CD4-positive, alpha-beta memory T cell (primary cell): ENCODE measurements at regions not wholly inside any gene's neighbourhood (a gene's known extent, or its start where the extent isn't known, plus 50 kb on each side); places are given as distances from the start of the nearest gene placed in this dataset.
A peak's percentile ranks its signal among the peaks of the same experiment; 100 is the strongest.

Source experiments
- CTCF ChIA-PET: fragments of 350-600 bp; sonication (Branson Sonifier 250); formaldehyde crosslinking; loops from one replicate; lab custom pipeline; 2021; ENCODE audit warnings: inconsistent platforms; ENCODE audit not compliant: partially characterized antibody; lab: Charles Lee
- POLR2A ChIA-PET: fragments of 350-600 bp; sonication (Branson Sonifier 250); formaldehyde crosslinking; loops from one replicate; lab custom pipeline; 2021; ENCODE audit not compliant: partially characterized antibody; lab: Charles Lee
- DNase-seq, 5 donors: peaks; one replicate each; pipeline versions ENCODE4 v3.0.0 to v3.0.0-alpha.2; 2020 to 2022; ENCODE audit warnings: mixed read lengths in 1 of 5
- H3K27ac ChIP-seq: one replicate; pipeline ENCODE4 v1.7.0; 2013; ENCODE audit warnings: low read depth, low read length
- H3K27me3 ChIP-seq: 2 replicates; pipeline ENCODE4 v1.7.0; 2013; ENCODE audit warnings: mild to moderate bottlenecking, low read length, moderate library complexity; ENCODE audit not compliant: insufficient read depth
- H3K36me3 ChIP-seq: 2 replicates; pipeline ENCODE4 v1.7.0; 2013; ENCODE audit warnings: mild to moderate bottlenecking, low read length, moderate library complexity; ENCODE audit not compliant: insufficient read depth
- H3K4me1 ChIP-seq: 2 replicates; pipeline ENCODE4 v1.7.0; 2013; ENCODE audit warnings: mild to moderate bottlenecking, low read length, moderate library complexity; ENCODE audit not compliant: insufficient read depth
- H3K4me3 ChIP-seq, 2 donors: one replicate each; pipeline ENCODE4 v1.7.0; 2013; ENCODE audit warnings: low read length in 2 of 2, mild to moderate bottlenecking in 1 of 2
- H3K9me3 ChIP-seq, 2 donors: one replicate each; pipeline ENCODE4 v1.7.0; 2013; ENCODE audit warnings: low read length in 2 of 2, control low read depth in 1 of 2; ENCODE audit not compliant: control insufficient read depth in 1 of 2
- H3K27ac Mint-ChIP-seq, 7 donors: one replicate each; pipeline ENCODE4 v1.8.0; 2020 to 2021; ENCODE audit warnings: mixed read lengths in 7 of 7, mild to moderate bottlenecking in 6 of 7, inconsistent platforms in 3 of 7, moderate library complexity in 3 of 7
- H3K27me3 Mint-ChIP-seq, 2 donors: one replicate each; pipeline ENCODE4 v1.8.0; 2020 to 2021; ENCODE audit warnings: mixed read lengths in 2 of 2
- H3K36me3 Mint-ChIP-seq, 2 donors: one replicate each; pipeline ENCODE4 v1.8.0; 2020 to 2021; ENCODE audit warnings: mixed read lengths in 2 of 2, inconsistent platforms in 1 of 2, mild to moderate bottlenecking in 1 of 2
- H3K4me1 Mint-ChIP-seq, 4 donors: one replicate each; pipeline ENCODE4 v1.8.0; 2020 to 2021; ENCODE audit warnings: mixed read lengths in 4 of 4, mild to moderate bottlenecking in 1 of 4
- H3K4me3 Mint-ChIP-seq, 8 donors: one replicate each; pipeline ENCODE4 v1.8.0; 2020 to 2021; ENCODE audit warnings: mixed read lengths in 8 of 8, mild to moderate bottlenecking in 7 of 8, moderate library complexity in 6 of 8, inconsistent platforms in 3 of 8
- H3K9me3 Mint-ChIP-seq, 8 donors: one replicate each; pipeline ENCODE4 v1.8.0; 2020 to 2021; ENCODE audit warnings: mixed read lengths in 8 of 8, mild to moderate bottlenecking in 5 of 8, inconsistent platforms in 3 of 8, moderate library complexity in 1 of 8
- intact Hi-C: fragments of 100-400 bp; cut with micrococcal nuclease; formaldehyde crosslinking; loops from one replicate; pipeline ENCODE4 v1.15.1; 2023

DNA sequence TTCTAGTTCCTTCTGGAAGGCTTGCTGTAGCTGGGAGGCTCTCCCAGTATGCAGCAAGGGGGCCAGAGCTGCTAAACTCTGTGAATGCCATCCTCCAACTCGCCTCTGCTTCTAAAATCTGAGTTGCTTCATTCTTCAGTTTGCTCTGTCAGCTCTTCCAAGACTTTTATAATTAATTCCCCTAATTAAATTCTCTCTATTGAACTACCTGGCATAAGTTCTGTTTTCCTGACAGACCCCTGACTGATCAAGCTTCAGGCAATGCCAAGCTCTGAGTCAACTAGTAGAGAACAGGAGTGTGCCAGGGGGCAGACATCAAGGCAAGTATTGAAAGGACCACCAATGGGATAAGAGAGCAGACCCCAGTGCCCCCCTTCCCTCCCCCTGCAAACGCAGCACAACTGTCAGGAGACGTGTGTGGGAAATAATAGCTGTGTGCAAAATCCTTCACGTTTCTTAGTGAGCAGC is 109.3 kb upstream of the TAB2 start:
- peaks cover 0 to 30% (median 16%) of the 10 kb centered on the region in 4 donors for H3K4me1 Mint-ChIP-seq
- POLR2A ChIA-PET = no interaction called here
- Histone ChIP-seq H3K27ac (no peak overlapping the region), H3K4me3 (no peak overlapping the region), H3K9me3 (no peaks in the 10 kb centered on the region), H3K4me1 (peaks cover 43% of the 10 kb centered on the region), H3K27me3 (no peaks in the 10 kb centered on the region), H3K36me3 (no peaks in the 10 kb centered on the region)
- intact Hi-C loops = no loop called here
- H3K4me3 Mint-ChIP-seq = no peak overlapping the region
- H3K27ac Mint-ChIP-seq = peak overlapping the region in 1 of 7 donors; percentile 72
- H3K36me3 Mint-ChIP-seq = peaks cover 0 to 12% of the 10 kb centered on the region in 2 donors
- DNase-seq = no peak
- H3K9me3 Mint-ChIP-seq = peaks cover 0 to 2% (median 0%) of the 10 kb centered on the region in 8 donors
- CTCF ChIA-PET = interaction anchor here (1.0 kb wide), 1 partner anchor 63 kb away, joined by 3 read pairs; no protein-coding TSS in a partner anchor
- no peaks in the 10 kb centered on the region for H3K27me3 Mint-ChIP-seq

DNA sequence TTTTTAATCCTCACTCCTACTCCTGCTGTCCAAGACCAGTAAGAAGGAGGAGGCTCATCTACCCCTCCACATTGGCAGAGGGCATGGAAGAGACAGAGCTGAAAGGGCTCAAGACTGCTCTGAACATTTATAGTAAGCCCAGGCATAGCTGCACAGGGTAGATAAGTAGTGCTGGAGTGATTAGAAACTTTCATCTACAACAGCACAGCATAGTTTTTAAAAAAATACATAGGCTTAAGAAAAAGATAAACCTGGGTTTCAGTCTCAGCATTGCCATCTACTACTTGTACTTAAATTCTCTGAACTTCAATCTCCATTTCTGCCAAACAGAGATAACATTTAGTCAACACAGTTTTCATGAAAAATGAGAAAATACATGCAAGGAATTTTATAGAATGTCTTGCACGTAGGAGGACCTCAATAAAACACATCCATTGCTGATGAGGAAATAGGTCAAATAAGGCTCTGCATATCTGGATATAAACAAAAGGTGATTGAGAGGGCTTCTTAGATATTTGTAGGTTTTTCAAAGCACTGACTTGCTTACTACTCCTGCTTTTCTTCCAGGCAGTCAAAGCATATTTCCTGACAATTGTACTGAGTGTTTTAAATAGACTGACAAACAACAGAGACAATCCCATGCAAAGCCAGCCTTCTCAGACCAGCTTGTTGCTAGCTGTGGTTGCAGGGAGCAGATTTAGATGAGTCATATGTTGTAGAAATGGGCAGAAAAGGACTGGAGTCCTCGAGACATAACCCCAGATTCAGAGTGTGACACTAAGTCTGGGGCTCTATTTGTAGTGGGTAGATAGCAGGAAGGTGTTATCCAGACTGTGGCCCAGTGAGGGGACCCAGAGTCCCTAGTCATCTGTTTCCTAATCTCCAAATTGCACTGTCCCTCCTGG is 107.4 kb upstream of the TAB2 start:
- ChIA-PET POLR2A (interaction anchor here (0.5 kb wide), 1 partner anchor 52 kb away, joined by 3 read pairs; no protein-coding TSS in a partner anchor), CTCF (interaction anchor here (1.2 kb wide), 1 partner anchor 13 kb away, joined by 3 read pairs; no protein-coding TSS in a partner anchor)
- Mint-ChIP-seq H3K4me1 (peaks cover 0 to 26% (median 16%) of the 10 kb centered on the region in 4 donors), H3K4me3 (peak overlapping the region in 5 of 8 donors; percentile 5 to 67 (median 52)), H3K27ac (peak overlapping the region; percentile 51 to 88 (median 65)), H3K9me3 (peaks cover 0 to 2% (median 0%) of the 10 kb centered on the region in 8 donors), H3K27me3 (no peaks in the 10 kb centered on the region), H3K36me3 (peaks cover 0 to 6% of the 10 kb centered on the region in 2 donors)
- Histone ChIP-seq H3K36me3 (no peaks in the 10 kb centered on the region), H3K4me3 (no peak overlapping the region), H3K27ac (no peak overlapping the region), H3K9me3 (no peaks in the 10 kb centered on the region), H3K27me3 (no peaks in the 10 kb centered on the region), H3K4me1 (peaks cover 49% of the 10 kb centered on the region)
- intact Hi-C loops = no loop called here
- DNase-seq = peak in 1 of 5 donors; percentile 52

DNA sequence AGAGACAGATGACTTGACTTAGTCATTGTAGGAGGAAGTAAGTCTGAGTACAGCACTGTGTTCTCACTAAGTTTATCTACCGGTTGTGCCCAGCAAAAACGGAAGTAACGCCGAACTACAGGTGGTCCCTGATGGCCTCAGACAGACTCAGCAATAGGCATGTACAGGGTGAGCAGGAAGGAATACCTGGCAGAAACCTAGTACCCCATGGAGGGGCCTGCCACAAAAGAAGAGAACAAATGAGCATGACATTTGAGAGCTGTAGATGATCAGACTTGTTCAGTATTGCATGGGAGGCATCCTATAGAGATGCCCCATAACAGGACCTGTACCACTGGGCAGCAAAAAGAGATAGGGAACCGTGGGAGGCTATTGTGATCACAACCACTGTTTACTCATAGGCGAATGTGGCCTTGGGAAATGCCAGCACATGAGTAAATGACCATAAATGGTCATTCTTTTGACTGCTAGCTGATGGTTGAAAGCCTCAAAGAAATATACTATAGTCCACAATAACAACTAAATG is 106.4 kb upstream of the TAB2 start:
- Mint-ChIP-seq H3K27ac (peak overlapping the region in 6 of 7 donors; percentile 65 to 89 (median 80)), H3K36me3 (no peaks in the 10 kb centered on the region), H3K9me3 (no peaks in the 10 kb centered on the region), H3K4me1 (peaks cover 0 to 26% (median 16%) of the 10 kb centered on the region in 4 donors), H3K4me3 (peak overlapping the region in 7 of 8 donors; percentile 48 to 67 (median 52)), H3K27me3 (no peaks in the 10 kb centered on the region)
- DNase-seq = no peak
- POLR2A ChIA-PET = interaction anchor here (0.9 to 5.8 kb wide), 5 partner anchors 10 to 105 kb away, joined by 3 to 29 read pairs (median 3); partner anchors contain the start of gene TAB2
- intact Hi-C loops = loop anchor here (1.0 kb wide), 1 partner anchor 23 kb away; no protein-coding TSS in a partner anchor
- no peaks in the 10 kb centered on the region for H3K27me3 ChIP-seq
- H3K4me3 ChIP-seq = no peak overlapping the region
- CTCF ChIA-PET = interaction anchor here (0.6 to 1.2 kb wide), 3 partner anchors 14 to 221 kb away, joined by 3 to 4 read pairs (median 3); no protein-coding TSS in a partner anchor
- H3K27ac ChIP-seq = no peak overlapping the region
- peaks cover 49% of the 10 kb centered on the region for H3K4me1 ChIP-seq
- H3K36me3 ChIP-seq = no peaks in the 10 kb centered on the region
- no peaks in the 10 kb centered on the region for H3K9me3 ChIP-seq

DNA sequence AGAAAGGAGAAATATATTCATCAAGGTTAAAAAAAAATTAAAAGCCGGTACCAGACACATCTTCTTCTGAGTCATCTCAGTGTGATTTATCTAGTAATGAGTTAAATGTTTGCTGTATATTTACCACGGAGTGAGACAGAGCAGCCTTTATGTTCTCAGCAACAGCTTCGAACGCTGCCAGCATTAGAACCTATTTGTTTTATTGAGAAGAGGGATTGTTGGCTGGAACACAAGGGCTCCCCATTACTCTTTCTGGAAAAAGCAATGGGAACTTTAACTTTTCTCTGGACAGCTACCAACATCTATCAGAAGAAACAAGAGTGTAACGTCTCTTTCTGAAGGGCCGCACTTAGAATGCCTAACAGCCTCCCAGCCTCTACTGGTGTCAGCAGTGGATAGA is 105.3 kb upstream of the TAB2 start:
- H3K36me3 ChIP-seq = no peaks in the 10 kb centered on the region
- Mint-ChIP-seq H3K9me3 (no peaks in the 10 kb centered on the region), H3K27me3 (no peaks in the 10 kb centered on the region), H3K27ac (peak overlapping the region in 6 of 7 donors; percentile 22 to 65 (median 53)), H3K4me1 (peaks cover 5 to 34% (median 20%) of the 10 kb centered on the region in 4 donors), H3K4me3 (peak overlapping the region in 4 of 8 donors; percentile 15 to 36 (median 32)), H3K36me3 (no peaks in the 10 kb centered on the region)
- peaks cover 49% of the 10 kb centered on the region for H3K4me1 ChIP-seq
- no peaks in the 10 kb centered on the region for H3K9me3 ChIP-seq
- POLR2A ChIA-PET = interaction anchor here (0.8 to 5.8 kb wide), 9 partner anchors 9 to 181 kb away, joined by 3 to 29 read pairs (median 3); partner anchors contain the start of gene TAB2
- intact Hi-C loops = no loop called here
- H3K27me3 ChIP-seq = no peaks in the 10 kb centered on the region
- no peak for DNase-seq
- H3K4me3 ChIP-seq = no peak overlapping the region
- H3K27ac ChIP-seq = no peak overlapping the region
- CTCF ChIA-PET = interaction anchor here (1.5 kb wide), 1 partner anchor 184 kb away, joined by 4 read pairs; no protein-coding TSS in a partner anchor

DNA sequence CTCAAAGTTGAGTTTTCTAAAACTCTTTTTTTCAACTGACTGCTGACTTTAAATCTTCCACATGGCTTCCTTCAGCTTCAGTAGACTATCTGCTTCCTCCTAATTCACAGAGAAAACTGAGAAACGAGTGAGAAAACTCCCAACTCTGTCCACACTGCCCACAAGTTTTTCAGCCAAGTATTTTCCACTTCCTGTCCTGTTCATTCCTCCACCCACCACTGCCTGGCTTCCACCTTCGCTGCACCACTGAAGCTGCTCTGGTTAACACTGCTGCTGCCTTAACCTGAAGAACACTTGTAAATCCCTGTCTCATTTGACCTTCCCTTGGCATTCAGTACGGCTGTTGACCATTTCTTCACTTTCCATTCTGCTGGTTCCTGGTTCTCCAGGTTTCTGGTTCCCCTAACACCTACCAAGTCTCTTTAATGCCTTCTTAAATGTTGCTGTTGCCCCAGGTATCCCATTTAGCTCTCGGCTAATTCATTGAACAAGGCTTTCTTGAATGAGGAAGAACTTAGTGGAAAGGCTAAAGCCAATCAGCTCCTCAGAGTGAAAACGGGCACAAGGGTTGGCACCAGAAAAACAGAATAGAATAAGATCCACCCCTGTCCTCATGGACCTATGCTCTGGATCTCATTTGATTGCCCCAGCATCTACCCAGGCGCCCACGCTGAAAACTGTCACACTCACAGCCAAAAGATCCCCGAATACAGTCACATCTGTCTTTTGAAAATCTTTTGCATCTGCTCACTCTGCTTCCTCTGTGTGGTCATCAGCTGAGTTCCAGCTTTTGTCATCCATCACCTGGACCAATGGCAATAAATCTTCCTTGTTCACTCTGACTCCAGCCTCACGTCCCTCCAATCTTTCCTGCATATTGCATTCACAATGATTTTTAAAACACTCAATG is 104.4 kb upstream of the TAB2 start:
- ChIA-PET POLR2A (interaction anchor here (0.8 to 5.8 kb wide), 10 partner anchors 10 to 182 kb away, joined by 3 to 29 read pairs (median 4); partner anchors contain the start of gene TAB2), CTCF (interaction anchor here (1.5 kb wide), 1 partner anchor 185 kb away, joined by 4 read pairs; no protein-coding TSS in a partner anchor)
- Mint-ChIP-seq H3K4me1 (peaks cover 5 to 42% (median 21%) of the 10 kb centered on the region in 4 donors), H3K36me3 (no peaks in the 10 kb centered on the region), H3K27ac (no peak overlapping the region), H3K9me3 (no peaks in the 10 kb centered on the region), H3K27me3 (no peaks in the 10 kb centered on the region), H3K4me3 (no peak overlapping the region)
- intact Hi-C loops = no loop called here
- H3K9me3 ChIP-seq = no peaks in the 10 kb centered on the region
- no peak overlapping the region for H3K27ac ChIP-seq
- H3K4me1 ChIP-seq = peaks cover 52% of the 10 kb centered on the region
- DNase-seq = no peak
- H3K4me3 ChIP-seq = no peak overlapping the region
- no peaks in the 10 kb centered on the region for H3K36me3 ChIP-seq
- no peaks in the 10 kb centered on the region for H3K27me3 ChIP-seq

DNA sequence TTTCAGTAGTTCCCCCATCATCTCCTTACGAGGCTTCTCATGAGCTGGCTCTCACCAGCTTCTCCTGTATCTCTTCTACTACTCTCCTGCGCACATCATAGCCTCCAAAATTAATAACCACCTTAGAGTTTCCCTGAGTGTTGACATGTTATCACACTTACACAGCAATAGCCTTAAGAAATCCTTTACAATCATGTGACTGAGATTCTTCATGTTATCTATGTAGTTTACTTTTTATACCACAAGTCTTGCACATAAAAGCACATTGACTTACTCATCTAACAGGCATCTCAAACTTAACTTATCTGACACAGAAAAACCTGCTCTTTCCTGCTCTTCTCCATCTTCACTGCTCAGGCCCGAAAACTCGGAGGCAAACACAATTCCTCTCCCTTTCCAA is 103.7 kb upstream of the TAB2 start:
- no peaks in the 10 kb centered on the region for H3K9me3 Mint-ChIP-seq
- H3K4me3 Mint-ChIP-seq = no peak overlapping the region
- Histone ChIP-seq H3K4me1 (peaks cover 55% of the 10 kb centered on the region), H3K27me3 (no peaks in the 10 kb centered on the region), H3K27ac (no peak overlapping the region), H3K4me3 (no peak overlapping the region), H3K36me3 (no peaks in the 10 kb centered on the region), H3K9me3 (no peaks in the 10 kb centered on the region)
- no peaks in the 10 kb centered on the region for H3K36me3 Mint-ChIP-seq
- H3K27me3 Mint-ChIP-seq = no peaks in the 10 kb centered on the region
- H3K4me1 Mint-ChIP-seq = peaks cover 10 to 48% (median 24%) of the 10 kb centered on the region in 4 donors
- ChIA-PET POLR2A (interaction anchor here (0.8 to 5.8 kb wide), 5 partner anchors 18 to 102 kb away, joined by 3 to 29 read pairs (median 7); partner anchors contain the start of gene TAB2), CTCF (interaction anchor here (1.5 kb wide), 1 partner anchor 185 kb away, joined by 4 read pairs; no protein-coding TSS in a partner anchor)
- H3K27ac Mint-ChIP-seq = no peak overlapping the region
- no peak for DNase-seq
- intact Hi-C loops = no loop called here
